Omental fat pad (tissue), 3 donors: ENCODE measurements at regions not wholly inside any gene's neighbourhood (a gene's known extent, or its start where the extent isn't known, plus 50 kb on each side); places are given as distances from the start of the nearest gene placed in this dataset.
"Not testable (repeated sequence)": the region's sequence is repeated elsewhere in the genome, so short reads cannot be mapped to it uniquely, and the experiment has no call there.

Experiments used
- ATAC-seq: fragments of 150-250 bp; one replicate; pipeline ENCODE4 v1.9.1; 2016; ENCODE audit warnings: mild to moderate bottlenecking, moderate library complexity; ENCODE audit not compliant: low FRiP score
- DNase-seq: peaks from one replicate; pipeline ENCODE4 v3.0.0-alpha.2; 2019; ENCODE audit warnings: low spot score
- TF ChIP-seq, protein P1 (sequence below), 3 donors: fragments of 450-650 bp; IDR thresholded peaks; one replicate each; pipeline ENCODE4 v1.5.1; 2016 to 2017; ENCODE audit warnings: antibody characterized with exemption in 3 of 3, mild to moderate bottlenecking in 3 of 3, moderate library complexity in 2 of 3

GRCh38 chr5:164532235-164532900 lies 1026.9 kb downstream of the MAT2B start:
- no peak for DNase-seq

DNA sequence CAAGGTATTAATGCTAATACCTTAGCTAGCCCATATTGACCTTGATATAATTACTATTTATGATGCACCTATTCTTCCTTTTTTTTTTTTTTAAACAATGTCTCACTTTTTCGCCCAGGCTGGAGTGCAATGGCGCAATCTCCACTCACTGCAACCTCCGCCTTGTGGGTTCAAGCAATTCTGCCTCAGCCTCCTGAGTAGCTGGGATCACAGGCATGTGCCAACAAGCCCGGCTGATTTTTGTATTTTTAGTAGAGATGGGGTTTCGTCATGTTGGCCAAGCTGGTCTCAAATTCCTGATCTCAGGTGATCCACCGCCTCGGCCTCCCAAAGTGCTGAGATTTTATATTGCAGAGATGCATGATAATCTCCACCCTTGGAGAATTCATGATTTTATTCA lies 1028.0 kb downstream of the MAT2B start:
- not testable (repeated sequence) for ATAC-seq, DNase-seq

More at GRCh38 chr5:164532235-164532900, 1026.9 kb downstream of the MAT2B start:
- TF ChIP-seq, protein P1, sequence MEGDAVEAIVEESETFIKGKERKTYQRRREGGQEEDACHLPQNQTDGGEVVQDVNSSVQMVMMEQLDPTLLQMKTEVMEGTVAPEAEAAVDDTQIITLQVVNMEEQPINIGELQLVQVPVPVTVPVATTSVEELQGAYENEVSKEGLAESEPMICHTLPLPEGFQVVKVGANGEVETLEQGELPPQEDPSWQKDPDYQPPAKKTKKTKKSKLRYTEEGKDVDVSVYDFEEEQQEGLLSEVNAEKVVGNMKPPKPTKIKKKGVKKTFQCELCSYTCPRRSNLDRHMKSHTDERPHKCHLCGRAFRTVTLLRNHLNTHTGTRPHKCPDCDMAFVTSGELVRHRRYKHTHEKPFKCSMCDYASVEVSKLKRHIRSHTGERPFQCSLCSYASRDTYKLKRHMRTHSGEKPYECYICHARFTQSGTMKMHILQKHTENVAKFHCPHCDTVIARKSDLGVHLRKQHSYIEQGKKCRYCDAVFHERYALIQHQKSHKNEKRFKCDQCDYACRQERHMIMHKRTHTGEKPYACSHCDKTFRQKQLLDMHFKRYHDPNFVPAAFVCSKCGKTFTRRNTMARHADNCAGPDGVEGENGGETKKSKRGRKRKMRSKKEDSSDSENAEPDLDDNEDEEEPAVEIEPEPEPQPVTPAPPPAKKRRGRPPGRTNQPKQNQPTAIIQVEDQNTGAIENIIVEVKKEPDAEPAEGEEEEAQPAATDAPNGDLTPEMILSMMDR (IDR thresholded peaks at IDR 0.05): no peak
- no peak for ATAC-seq

DNA sequence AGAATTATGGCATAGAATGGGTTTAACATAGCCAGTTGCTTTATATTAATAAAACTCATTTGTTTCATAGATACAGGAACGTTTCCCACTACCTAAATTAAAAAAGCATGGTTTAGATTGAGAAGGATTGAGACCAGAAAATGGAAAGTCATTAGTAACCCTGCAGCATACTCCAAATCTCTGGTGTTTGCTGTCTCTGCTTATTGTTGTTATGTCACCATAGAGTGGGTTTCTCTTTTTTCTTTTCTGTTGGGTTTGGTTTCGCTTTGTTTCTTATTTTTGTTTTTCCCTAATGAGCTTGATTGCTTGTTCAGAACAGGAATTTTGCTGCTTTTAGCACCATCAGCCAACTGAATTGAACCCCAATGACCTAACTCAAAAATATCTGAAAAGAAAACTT lies 1034.8 kb downstream of the MAT2B start:
- TF ChIP-seq, protein P1 (IDR thresholded peaks at IDR 0.05): no peak
- ATAC-seq (no peak), DNase-seq (no peak)

DNA sequence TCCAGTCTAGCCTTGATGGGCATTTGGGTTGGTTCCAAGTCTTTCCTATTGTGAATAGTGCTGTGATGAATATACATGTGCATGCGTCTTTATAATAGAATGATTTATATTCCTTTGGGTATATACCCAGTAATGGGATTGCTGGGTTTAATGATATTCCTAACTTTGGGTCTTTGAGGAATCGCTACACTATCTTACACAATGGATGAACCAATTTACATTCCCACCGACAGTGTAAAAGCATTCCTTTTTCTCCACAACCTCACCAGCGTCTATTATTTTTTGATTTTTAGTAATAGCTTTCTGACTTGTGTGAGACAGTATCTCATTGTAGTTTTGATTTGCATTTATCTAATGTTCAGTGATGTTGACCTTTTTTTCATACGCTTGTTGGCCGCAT lies 1040.1 kb downstream of the MAT2B start:
- TF ChIP-seq, protein P1 (IDR thresholded peaks at IDR 0.05): no peak
- ATAC-seq: no peak
- DNase-seq: no peak

DNA sequence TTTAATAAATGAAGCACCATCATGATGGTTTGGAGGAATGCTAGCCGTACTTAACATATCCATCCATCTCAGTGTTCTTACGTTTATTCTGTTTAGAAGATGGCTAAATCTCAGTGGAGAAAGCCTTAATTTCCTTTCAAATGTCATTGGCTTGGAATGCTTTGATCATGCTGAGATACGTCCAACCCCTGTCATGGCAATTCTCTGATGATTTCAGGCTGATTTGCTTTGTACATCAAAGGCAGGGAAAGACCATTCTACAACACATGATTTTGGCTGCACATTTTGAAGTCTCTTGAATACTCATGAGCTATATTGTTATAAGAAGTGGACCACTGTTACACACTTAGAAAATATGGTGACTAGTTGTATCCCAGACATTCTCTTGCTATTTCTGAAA lies 1048.4 kb downstream of the MAT2B start:
- TF ChIP-seq, protein P1 (IDR thresholded peaks at IDR 0.05): no peak
- no peak for DNase-seq
- no peak for ATAC-seq

GRCh38 chr5:164555809-164556208 lies 1050.4 kb downstream of the MAT2B start:
- DNase-seq: no peak

DNA sequence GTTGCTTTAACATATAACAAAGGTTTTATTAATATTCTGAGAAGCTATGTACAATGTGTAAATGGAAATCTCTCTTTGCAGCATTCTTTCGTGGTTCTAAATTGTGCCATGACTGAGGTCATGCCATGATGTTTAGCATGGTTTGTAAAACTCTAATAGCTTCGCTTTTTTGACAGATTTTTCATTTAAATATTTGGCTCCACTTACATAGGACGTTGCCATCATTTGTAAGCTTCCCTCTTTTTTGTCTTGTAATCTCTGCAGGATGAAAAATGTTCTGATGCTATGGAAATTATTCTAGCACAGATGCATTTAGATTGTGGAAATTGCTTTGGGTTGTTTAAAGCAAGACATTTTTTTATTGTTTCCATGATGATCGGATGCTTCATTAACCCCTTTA lies 1054.8 kb downstream of the MAT2B start:
- TF ChIP-seq, protein P1 (IDR thresholded peaks at IDR 0.05): no peak
- DNase-seq (no peak), ATAC-seq (no peak)

More at GRCh38 chr5:164555809-164556208, 1050.4 kb downstream of the MAT2B start:
- no peak for ATAC-seq
- TF ChIP-seq, protein P1 (IDR thresholded peaks at IDR 0.05): no peak
